ENCODE measurements at regions not wholly inside any gene's neighbourhood (a gene's known extent, or its start where the extent isn't known, plus 50 kb on each side); places are given as distances from the start of the nearest gene placed in this dataset.

- no peak for TF ChIP-seq CTCF (IDR thresholded peaks at IDR 0.05)
- TF ChIP-seq POLR2A (IDR thresholded peaks at IDR 0.05), result no peak
- TF ChIP-seq EP300 (IDR thresholded peaks at IDR 0.05), result no peak
Measured at GRCh38 chr1:170377440-170377839, 154.5 kb upstream of the GORAB start.

Measured in gastroesophageal sphincter (tissue), 3 donors.